SIG-M5 treated with dmso at 0.1 percent for 504 hours (cell line): ENCODE measurements at regions not wholly inside any gene's neighbourhood (a gene's known extent, or its start where the extent isn't known, plus 50 kb on each side); places are given as distances from the start of the nearest gene placed in this dataset.
"Not testable (repeated sequence)": the region's sequence is repeated elsewhere in the genome, so short reads cannot be mapped to it uniquely, and the experiment has no call there.

Source experiments
- DNase-seq: peaks from one replicate; lab custom pipeline; 2025; ENCODE audit not compliant: unreplicated experiment; lab: John Stamatoyannopoulos, UW

DNA sequence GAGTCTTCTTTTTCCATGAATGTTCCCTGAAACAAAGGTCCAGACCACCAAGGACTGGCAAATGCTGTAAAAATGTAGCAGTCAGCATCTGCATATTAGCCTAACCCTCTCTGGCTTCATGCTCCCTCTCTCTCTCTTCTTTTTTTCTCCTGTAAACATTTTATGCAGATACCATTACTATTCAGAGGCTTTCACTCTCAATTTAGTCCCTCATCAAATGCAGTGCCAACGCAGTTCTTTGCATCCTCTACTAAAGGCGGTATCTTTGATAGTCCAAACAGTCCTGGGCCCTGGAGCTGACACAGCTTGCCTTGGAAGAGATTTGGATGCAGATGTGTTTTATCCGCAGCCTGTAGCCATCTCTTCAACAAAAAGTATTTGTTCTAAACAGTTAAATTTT, 167.1 kb upstream of the MMS22L start:
- DNase-seq, result no peak

DNA sequence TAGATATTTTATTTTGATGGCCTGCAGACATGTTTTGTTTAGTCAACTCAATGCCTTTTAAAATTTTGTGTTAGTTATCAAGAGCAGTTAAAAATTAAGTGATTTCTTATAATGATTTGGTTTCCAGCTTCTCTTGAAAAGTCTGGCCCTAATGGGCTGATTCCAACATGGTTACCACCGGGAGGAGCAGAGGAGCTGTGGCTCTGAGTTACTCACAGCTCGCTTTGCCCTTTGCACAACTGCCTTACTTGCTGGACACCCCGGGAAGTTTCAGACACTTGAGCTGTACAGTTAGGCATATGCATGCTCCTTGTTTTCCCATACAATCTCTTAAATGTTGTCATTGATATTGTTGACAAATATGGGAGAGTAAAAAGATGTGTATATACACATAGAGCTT, 173.1 kb upstream of the MMS22L start:
- DNase-seq, result no peak

- no peak for DNase-seq
Observed at GRCh38 chr6:97459535-97459934, 176.5 kb upstream of the MMS22L start.

GRCh38 chr6:97459986-97460385, 177.0 kb upstream of the MMS22L start:
- DNase-seq, result no peak

DNA sequence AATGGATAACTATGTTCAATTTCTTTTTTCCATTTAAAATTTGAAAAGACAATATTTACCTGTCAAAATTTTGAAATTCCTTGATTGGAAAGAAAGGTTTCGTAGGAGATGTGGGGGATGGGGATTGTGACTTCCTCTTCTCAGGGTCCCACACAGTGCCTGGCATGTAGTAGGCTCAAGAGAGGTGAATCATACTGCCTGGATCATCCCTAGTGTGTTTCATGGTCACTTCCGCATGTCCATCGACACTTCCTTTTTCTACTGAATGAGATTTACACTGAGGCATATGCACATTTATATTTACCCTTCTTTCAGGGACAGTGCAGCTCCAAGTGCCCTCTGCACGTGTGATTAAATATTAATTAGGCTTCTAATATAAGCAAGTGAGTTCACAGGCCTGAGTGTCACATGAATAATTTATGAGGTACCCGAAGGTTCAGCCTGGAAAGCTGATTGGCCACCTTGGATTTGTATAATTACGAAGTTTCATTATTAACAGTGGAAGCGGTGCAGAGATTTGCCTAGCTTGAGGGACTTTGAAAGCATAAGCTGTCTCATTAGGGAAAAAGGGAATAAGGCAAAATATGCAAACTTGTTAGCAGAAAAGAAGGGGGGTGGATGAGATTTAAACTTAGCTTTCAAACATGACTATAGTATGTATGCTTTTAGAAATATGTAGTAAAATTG, 177.5 kb upstream of the MMS22L start:
- peak; percentile 2 for DNase-seq

- DNase-seq, result no peak
Observed at GRCh38 chr6:97461218-97461617, 178.2 kb upstream of the MMS22L start.

DNA sequence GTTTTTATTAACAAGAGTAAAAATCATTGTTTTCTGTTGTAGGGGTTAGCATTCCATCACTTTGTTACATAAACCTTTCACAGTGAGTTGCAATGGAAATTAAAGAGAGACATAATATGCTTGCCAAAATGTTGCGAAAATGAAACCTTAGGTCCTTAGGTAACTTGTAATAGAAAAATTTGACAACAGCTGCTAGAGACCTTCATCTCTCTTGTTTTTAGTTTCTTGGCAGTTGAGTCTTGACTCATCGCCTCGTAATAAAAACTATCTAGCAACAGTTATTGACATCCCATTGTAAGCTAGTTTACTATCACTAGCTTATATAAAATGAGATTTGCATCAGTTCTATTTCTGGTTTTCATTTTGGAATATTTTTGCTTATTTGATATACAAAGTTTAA, 179.0 kb upstream of the MMS22L start:
- no peak for DNase-seq

- no peak for DNase-seq
Observed at GRCh38 chr6:97462938-97463598, 180.1 kb upstream of the MMS22L start.

DNA sequence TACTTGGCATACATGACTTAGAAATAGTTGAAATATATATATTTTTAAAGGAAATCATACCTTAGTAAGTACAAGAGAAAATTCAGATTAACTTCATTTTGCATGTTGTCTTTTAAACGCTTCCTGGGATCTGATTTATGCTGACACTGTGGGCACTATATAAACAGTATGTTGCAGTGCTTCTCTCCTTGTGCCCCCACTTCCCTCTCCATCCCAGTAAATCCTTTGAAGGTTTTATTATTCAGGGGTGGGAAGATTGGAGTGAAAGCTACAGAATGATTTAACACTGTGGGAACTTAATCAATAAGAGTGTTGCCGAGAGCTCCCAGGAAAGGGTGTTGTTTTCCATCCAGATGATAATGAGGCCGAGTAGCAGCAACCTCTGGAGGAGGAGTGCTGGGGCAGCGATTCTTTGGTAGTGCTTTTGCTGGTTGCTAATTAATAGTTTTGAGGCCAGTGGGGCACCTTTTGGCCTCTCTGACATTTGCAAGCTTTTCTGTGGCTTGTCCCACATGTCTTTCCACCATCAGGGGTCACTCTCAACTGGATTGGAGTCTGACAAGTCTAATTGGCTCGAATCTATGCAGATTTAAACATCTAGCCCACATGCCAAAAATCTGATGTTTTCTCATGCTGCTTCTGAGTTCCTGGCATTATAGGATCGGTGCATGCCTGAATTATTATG, 183.0 kb upstream of the MMS22L start:
- DNase-seq, result no peak

GRCh38 chr6:97468981-97469380, 186.0 kb upstream of the MMS22L start:
- DNase-seq, result no peak

DNA sequence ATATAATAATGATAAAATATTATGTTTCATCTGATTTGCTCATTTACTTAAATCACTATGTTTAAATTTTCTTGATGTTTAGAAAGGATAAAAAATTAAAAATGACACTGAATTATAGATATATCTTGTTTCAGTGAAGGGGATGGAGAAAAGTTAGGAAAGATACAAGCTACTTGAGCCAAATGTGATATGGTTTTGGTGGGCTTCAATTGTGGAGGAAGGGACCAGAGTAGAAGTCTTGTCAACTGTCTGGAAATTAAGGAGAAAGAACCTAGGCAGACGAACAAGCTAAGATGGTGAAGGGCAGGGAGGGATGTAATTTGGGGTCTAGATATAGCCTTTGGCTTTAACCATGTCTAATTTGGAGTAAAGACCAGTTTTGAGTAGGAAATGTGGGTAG, 186.4 kb upstream of the MMS22L start:
- no peak for DNase-seq

- no peak for DNase-seq
Observed at GRCh38 chr6:97470322-97470721, 187.3 kb upstream of the MMS22L start.

GRCh38 chr6:97473979-97474378, 191.0 kb upstream of the MMS22L start:
- DNase-seq, result no peak

- DNase-seq, result peak; percentile 58
Observed at GRCh38 chr6:97497713-97498331, 214.8 kb upstream of the MMS22L start.

- DNase-seq, result no peak
Observed at GRCh38 chr6:97501853-97502252, 218.8 kb upstream of the MMS22L start.

DNA sequence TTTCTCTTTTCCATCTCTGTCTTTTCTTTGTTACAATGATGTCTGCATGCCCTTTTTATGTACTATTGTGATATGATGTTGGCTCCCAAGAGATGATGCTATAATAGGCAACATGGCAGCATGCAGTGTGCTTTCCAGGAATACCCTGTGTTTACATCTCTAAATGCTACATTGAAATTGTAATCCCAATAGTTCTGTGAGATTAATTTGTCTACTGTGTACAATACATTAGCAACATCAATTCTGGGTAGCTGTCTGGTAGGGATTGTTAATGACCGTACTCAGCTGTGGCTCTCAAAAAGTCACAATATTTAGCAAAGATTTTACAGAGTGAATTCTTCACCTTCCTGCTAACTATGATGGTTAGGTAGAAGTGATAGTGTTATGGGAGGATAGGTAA, 225.6 kb upstream of the MMS22L start:
- no peak for DNase-seq

DNA sequence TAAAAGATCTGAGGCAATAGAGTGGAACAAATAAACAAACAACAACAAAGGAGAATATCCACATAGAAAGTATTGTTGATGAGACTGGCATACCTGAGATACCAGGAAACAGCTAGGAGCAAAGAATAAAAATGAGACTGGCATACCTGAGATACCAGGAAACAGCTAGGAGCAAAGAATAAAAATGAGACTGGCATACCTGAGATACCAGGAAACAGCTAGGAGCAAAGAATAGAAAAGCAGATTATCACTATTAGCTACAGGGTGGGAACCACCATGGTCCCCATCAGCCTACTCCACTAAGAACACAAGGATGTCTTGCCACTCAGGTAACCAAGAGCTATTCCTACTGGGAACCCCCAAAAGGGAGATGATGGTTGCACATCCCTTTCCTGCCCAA, 230.2 kb upstream of the MMS22L start:
- not testable (repeated sequence) for DNase-seq

- no peak for DNase-seq
Observed at GRCh38 chr6:97524811-97525210, 241.8 kb upstream of the MMS22L start.

- DNase-seq, result no peak
Observed at GRCh38 chr6:97535800-97536199, 252.8 kb upstream of the MMS22L start.

DNA sequence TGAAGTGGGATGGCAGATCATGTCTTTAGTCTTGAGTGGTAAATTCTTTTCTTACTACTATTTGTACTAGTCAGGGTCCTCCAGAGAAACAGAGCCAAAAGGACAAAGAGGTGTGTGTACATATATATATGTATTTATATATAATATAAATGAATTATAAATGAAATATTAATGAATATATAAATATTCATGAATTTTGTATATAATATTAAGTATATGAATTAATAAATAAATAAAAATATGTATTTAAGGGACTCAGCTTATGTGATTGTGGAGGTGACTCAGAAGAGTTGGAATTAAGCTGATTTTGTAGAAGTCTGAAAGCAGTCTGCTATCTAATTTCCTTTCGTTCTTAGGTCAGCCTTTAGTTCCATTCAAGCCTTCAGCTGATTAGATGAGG, 265.3 kb upstream of the MMS22L start:
- no peak for DNase-seq

DNA sequence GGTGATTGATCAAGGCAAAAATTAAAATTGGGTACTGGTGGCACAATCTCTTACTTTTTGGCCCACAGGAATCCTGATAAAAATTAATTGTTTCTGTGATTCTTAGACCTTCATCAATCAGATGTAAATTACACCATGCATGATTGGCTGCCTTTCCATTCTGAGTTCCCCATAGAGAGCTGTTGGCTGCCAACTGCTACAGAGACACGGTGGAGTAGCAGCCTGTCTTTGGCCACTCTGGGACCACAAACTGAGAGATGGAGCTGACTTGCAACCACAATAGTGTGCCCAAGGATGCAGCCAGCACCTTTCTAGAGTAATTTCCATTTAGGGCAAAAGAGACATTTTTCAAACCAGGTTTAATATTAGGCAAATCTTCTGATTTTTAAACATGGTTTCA, 274.3 kb upstream of the MMS22L start:
- DNase-seq, result no peak

DNA sequence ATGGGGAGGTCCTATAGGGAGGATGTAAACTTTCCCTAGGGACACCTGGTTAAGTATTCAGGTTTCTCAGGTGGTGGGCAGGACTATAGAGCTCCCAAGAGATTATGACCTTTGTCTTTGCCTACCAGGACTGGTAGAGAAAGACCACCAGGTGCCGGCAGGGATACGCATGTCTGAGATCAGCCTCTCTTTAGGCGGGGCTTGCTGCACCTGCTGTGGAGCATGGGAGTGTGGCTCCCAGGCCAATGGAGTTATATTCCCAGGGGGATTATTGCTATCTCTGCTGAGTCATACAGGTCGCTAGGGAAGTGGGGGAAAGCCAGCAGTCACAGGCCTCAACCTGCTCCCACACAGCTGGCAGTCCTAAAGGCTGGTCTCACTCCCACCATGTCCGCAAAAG, 280.5 kb upstream of the MMS22L start:
- DNase-seq, result no peak
